ENCODE measurements at regions not wholly inside any gene's neighbourhood (a gene's known extent, or its start where the extent isn't known, plus 50 kb on each side); places are given as distances from the start of the nearest gene placed in this dataset.
"Not testable (repeated sequence)": the region's sequence is repeated elsewhere in the genome, so short reads cannot be mapped to it uniquely, and the experiment has no call there.

- no peak for DNase-seq (ENCODE audit: low spot score in 2 of 2)
- peak overlapping the region; percentile 60 for H3K27ac Mint-ChIP-seq (ENCODE audit: low read depth)
Observed at GRCh38 chr6:37565267-37566110, 65.8 kb upstream of the CCDC167 start.

DNA sequence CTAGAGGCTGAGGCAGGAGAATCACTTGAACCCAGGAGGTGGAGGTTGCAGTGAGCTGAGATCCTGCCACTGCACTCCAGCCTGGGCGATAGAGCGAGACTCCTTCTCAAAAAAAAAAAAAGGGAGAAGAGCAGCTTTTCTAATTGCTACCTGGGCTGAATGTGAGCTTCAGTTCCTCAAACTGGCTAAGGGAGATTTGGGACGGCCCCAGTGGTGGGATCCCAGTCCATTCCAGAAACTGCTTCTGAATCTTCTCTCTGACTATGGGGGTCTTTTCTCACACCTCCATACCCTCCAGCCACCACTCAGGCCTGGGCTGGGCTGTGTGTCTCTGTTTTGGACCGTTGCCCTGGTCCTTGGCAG lies 63.2 kb upstream of the CCDC167 start:
- H3K27ac Mint-ChIP-seq (ENCODE audit: low read depth); H3K36me3 Mint-ChIP-seq (ENCODE audit: insufficient read depth); H3K27me3 Mint-ChIP-seq; H3K9me3 Mint-ChIP-seq; H3K4me3 Mint-ChIP-seq; ATAC-seq (replicated peaks; ENCODE audit: extremely low read depth, poor library complexity, severe bottlenecking); DNase-seq (ENCODE audit: low spot score in 2 of 2): not testable (repeated sequence)
- H3K4me1 Mint-ChIP-seq = peaks cover 28% of the 10 kb centered on the region

More at GRCh38 chr6:37565267-37566110, 65.8 kb upstream of the CCDC167 start:
- Mint-ChIP-seq H3K4me1 (peaks cover 3% of the 10 kb centered on the region), H3K4me3 (peak overlapping the region; percentile 41), H3K9me3 (no peaks in the 10 kb centered on the region), H3K36me3 (ENCODE audit: insufficient read depth) (peaks cover 1% of the 10 kb centered on the region), H3K27me3 (peaks cover 5% of the 10 kb centered on the region)
- no peak for ATAC-seq (replicated peaks; ENCODE audit: extremely low read depth, poor library complexity, severe bottlenecking)

DNA sequence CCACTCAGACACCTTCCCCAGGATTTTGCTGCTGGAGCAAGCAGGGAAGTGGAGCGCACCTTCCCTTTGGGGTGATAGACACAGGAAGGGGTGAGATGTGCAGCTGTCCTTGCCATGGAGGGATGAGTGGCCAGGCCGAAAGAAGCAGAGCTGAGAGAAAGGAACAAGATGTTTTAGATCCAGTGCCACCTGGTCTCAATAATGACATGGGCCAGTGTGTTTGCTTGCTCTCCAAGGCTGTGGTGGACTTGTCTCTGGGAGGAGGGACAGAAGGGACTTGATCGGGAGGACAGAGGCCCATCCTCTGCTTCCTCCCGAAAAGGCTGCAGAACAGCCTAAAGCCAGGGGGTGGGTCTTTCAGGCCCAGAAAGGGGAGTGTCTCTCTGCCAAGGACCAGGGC lies 61.7 kb upstream of the CCDC167 start:
- H3K4me3 Mint-ChIP-seq = no peak overlapping the region
- H3K4me1 Mint-ChIP-seq = peaks cover 35% of the 10 kb centered on the region
- H3K27ac Mint-ChIP-seq (ENCODE audit: low read depth) = no peak overlapping the region
- no peaks in the 10 kb centered on the region for H3K27me3 Mint-ChIP-seq
- no peak for DNase-seq (ENCODE audit: low spot score in 2 of 2)
- no peak for ATAC-seq (replicated peaks; ENCODE audit: extremely low read depth, poor library complexity, severe bottlenecking)
- no peaks in the 10 kb centered on the region for H3K9me3 Mint-ChIP-seq
- peaks cover 7% of the 10 kb centered on the region for H3K36me3 Mint-ChIP-seq (ENCODE audit: insufficient read depth)

GRCh38 chr6:37560737-37561103 lies 61.0 kb upstream of the CCDC167 start:
- DNase-seq (ENCODE audit: low spot score in 2 of 2) (no peak), ATAC-seq (replicated peaks; ENCODE audit: extremely low read depth, poor library complexity, severe bottlenecking) (no peak)
- H3K9me3 Mint-ChIP-seq = no peaks in the 10 kb centered on the region
- H3K36me3 Mint-ChIP-seq (ENCODE audit: insufficient read depth) = peaks cover 7% of the 10 kb centered on the region
- H3K27ac Mint-ChIP-seq (ENCODE audit: low read depth) = no peak overlapping the region
- no peak overlapping the region for H3K4me3 Mint-ChIP-seq
- peaks cover 35% of the 10 kb centered on the region for H3K4me1 Mint-ChIP-seq
- no peaks in the 10 kb centered on the region for H3K27me3 Mint-ChIP-seq

- peak; percentile 21 for ATAC-seq (replicated peaks; ENCODE audit: extremely low read depth, poor library complexity, severe bottlenecking)
- peak overlapping the region; percentile 53 for H3K27ac Mint-ChIP-seq (ENCODE audit: low read depth)
Observed at GRCh38 chr6:37559501-37559900, 59.8 kb upstream of the CCDC167 start.

GRCh38 chr6:37559050-37559449 lies 59.4 kb upstream of the CCDC167 start:
- ATAC-seq (replicated peaks; ENCODE audit: extremely low read depth, poor library complexity, severe bottlenecking) (peak; percentile 53), DNase-seq (ENCODE audit: low spot score in 2 of 2) (no peak)
- Mint-ChIP-seq H3K9me3 (no peaks in the 10 kb centered on the region), H3K36me3 (ENCODE audit: insufficient read depth) (peaks cover 7% of the 10 kb centered on the region), H3K4me1 (peaks cover 38% of the 10 kb centered on the region), H3K27ac (ENCODE audit: low read depth) (peak overlapping the region; percentile 53), H3K27me3 (no peaks in the 10 kb centered on the region), H3K4me3 (no peak overlapping the region)

More at GRCh38 chr6:37559501-37559900, 59.8 kb upstream of the CCDC167 start:
- no peak overlapping the region for H3K4me3 Mint-ChIP-seq
- H3K9me3 Mint-ChIP-seq = no peaks in the 10 kb centered on the region
- H3K4me1 Mint-ChIP-seq = peaks cover 35% of the 10 kb centered on the region
- no peak for DNase-seq (ENCODE audit: low spot score in 2 of 2)
- H3K36me3 Mint-ChIP-seq (ENCODE audit: insufficient read depth) = peaks cover 7% of the 10 kb centered on the region
- no peaks in the 10 kb centered on the region for H3K27me3 Mint-ChIP-seq

- DNase-seq (ENCODE audit: low spot score in 2 of 2) (no peak), ATAC-seq (replicated peaks; ENCODE audit: extremely low read depth, poor library complexity, severe bottlenecking) (no peak)
- H3K27me3 Mint-ChIP-seq = no peaks in the 10 kb centered on the region
- peaks cover 8% of the 10 kb centered on the region for H3K36me3 Mint-ChIP-seq (ENCODE audit: insufficient read depth)
- no peaks in the 10 kb centered on the region for H3K9me3 Mint-ChIP-seq
- H3K4me3 Mint-ChIP-seq = no peak overlapping the region
- H3K4me1 Mint-ChIP-seq = peaks cover 42% of the 10 kb centered on the region
- H3K27ac Mint-ChIP-seq (ENCODE audit: low read depth) = peak overlapping the region; percentile 53
Observed at GRCh38 chr6:37558646-37559045, 59.0 kb upstream of the CCDC167 start.

DNA sequence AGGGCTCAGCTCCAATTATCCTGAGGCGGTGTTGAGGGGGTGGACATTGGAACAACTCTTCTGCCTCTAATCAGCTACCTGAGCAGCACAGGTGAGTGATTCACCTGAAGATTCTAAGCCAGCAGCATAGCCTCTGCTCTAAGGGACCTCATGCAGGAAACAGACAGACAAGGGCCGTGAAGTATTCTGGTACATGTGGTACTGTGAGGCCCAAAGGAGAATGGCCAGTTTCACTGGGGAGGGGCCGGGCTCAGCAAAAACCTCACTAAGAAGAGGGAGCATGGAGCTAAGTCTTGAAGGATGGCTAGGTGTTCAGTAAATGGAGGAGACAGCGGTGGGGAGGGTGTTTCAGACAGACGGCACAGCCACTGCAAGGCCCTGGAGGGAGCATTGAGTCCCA lies 58.5 kb upstream of the CCDC167 start:
- peaks cover 47% of the 10 kb centered on the region for H3K4me1 Mint-ChIP-seq
- H3K4me3 Mint-ChIP-seq = no peak overlapping the region
- H3K36me3 Mint-ChIP-seq (ENCODE audit: insufficient read depth) = peaks cover 10% of the 10 kb centered on the region
- no peak for DNase-seq (ENCODE audit: low spot score in 2 of 2)
- no peak for ATAC-seq (replicated peaks; ENCODE audit: extremely low read depth, poor library complexity, severe bottlenecking)
- no peaks in the 10 kb centered on the region for H3K9me3 Mint-ChIP-seq
- peak overlapping the region; percentile 12 for H3K27ac Mint-ChIP-seq (ENCODE audit: low read depth)
- no peaks in the 10 kb centered on the region for H3K27me3 Mint-ChIP-seq

- no peak for ATAC-seq (replicated peaks; ENCODE audit: extremely low read depth, poor library complexity, severe bottlenecking)
- no peak overlapping the region for H3K4me3 Mint-ChIP-seq
- no peaks in the 10 kb centered on the region for H3K27me3 Mint-ChIP-seq
- H3K27ac Mint-ChIP-seq (ENCODE audit: low read depth) = no peak overlapping the region
- no peaks in the 10 kb centered on the region for H3K9me3 Mint-ChIP-seq
- H3K36me3 Mint-ChIP-seq (ENCODE audit: insufficient read depth) = peaks cover 10% of the 10 kb centered on the region
- H3K4me1 Mint-ChIP-seq = peaks cover 47% of the 10 kb centered on the region
- no peak for DNase-seq (ENCODE audit: low spot score in 2 of 2)
Observed at GRCh38 chr6:37557645-37558114, 58.0 kb upstream of the CCDC167 start.

DNA sequence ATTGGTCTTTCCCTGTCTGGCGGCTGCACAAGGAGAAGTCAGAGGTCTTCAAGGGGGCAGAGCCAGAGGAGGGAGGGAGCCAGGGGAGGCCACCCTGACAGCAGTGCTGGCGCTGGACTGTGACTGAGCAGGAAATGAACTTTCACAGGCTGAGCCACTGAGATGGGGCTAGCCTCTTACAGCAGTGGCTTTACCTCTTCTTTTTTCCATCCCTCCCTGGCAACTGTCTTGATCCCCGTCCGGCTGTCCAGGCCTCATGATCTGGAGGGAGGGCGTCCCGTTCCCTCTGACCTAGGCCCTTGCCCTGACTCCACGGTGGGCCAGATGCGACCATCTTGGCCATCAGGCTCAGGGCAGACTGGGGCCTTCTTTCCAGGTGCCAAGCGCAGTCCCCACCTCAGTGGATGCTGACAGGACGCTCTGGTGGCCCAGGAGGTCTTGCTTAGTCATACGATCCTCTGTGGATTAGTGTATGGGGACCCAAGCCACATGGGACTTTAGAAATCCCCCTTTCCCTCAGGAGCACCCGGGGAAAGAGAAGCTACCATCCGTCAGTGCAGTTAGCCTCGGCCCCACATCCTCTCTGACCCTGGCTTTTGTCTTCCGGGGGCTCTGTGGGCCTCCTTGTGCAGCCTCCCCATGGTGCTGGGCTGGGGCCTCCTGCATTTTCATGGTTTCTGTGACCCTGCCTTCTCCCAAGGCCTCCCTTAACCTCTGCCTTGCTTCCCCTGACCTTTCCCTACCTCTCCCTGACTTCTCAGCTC lies 57.4 kb upstream of the CCDC167 start:
- no peaks in the 10 kb centered on the region for H3K9me3 Mint-ChIP-seq
- peaks cover 47% of the 10 kb centered on the region for H3K4me1 Mint-ChIP-seq
- H3K4me3 Mint-ChIP-seq = no peak overlapping the region
- ATAC-seq (replicated peaks; ENCODE audit: extremely low read depth, poor library complexity, severe bottlenecking) = no peak
- DNase-seq (ENCODE audit: low spot score in 2 of 2) = no peak
- no peak overlapping the region for H3K27ac Mint-ChIP-seq (ENCODE audit: low read depth)
- no peaks in the 10 kb centered on the region for H3K27me3 Mint-ChIP-seq
- H3K36me3 Mint-ChIP-seq (ENCODE audit: insufficient read depth) = peaks cover 10% of the 10 kb centered on the region

DNA sequence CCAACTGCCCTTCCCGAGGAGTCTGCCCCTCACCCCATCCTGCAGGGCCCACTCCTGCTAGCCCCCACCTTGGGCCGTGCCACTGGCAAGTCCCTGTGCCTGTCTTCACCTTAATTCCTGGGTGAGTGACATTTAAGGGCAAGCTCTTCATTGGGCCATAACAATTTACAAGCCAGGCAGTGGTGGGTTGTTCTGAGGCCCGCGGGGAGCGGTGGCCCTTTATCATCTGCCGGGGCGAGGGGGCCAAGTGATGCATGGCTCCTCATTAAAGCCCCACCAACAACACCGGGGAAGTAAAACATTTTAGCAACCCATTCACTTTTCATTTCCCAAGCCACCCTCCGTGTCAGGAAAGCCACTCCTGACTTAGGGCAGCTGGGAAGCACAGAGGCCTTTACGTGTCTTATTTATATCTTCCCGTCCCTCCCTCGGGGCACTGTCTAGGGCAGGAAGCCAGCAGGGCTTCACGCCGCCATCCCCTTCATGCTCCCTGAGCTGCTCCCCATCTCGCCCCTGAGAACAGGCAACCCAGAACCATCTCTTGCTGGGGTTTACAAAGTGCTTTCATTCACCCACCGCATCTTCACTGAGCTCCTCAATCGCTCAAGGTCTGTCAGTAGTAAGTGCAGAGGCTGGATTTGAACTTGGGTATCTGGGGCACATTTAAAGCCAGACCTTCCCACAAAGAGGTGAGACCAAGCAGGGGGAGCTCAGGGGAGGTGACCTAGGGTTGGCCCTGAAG lies 55.5 kb upstream of the CCDC167 start:
- DNase-seq (ENCODE audit: low spot score in 2 of 2) (no peak), ATAC-seq (replicated peaks; ENCODE audit: extremely low read depth, poor library complexity, severe bottlenecking) (no peak)
- Mint-ChIP-seq H3K27ac (ENCODE audit: low read depth) (peak overlapping the region; percentile 27), H3K27me3 (no peaks in the 10 kb centered on the region), H3K4me1 (peaks cover 42% of the 10 kb centered on the region), H3K36me3 (ENCODE audit: insufficient read depth) (peaks cover 7% of the 10 kb centered on the region), H3K9me3 (no peaks in the 10 kb centered on the region), H3K4me3 (peak overlapping the region; percentile 17)

GRCh38 chr6:37554480-37554819 lies 54.8 kb upstream of the CCDC167 start:
- Mint-ChIP-seq H3K4me1 (peaks cover 36% of the 10 kb centered on the region), H3K27ac (ENCODE audit: low read depth) (peak overlapping the region; percentile 75)

More at GRCh38 chr6:37554480-37554819, 54.8 kb upstream of the CCDC167 start:
- no peaks in the 10 kb centered on the region for H3K9me3 Mint-ChIP-seq
- H3K27me3 Mint-ChIP-seq = no peaks in the 10 kb centered on the region
- no peak overlapping the region for H3K4me3 Mint-ChIP-seq
- ATAC-seq (replicated peaks; ENCODE audit: extremely low read depth, poor library complexity, severe bottlenecking) (no peak), DNase-seq (ENCODE audit: low spot score in 2 of 2) (no peak)
- peaks cover 5% of the 10 kb centered on the region for H3K36me3 Mint-ChIP-seq (ENCODE audit: insufficient read depth)
